HG02870 (cell line): ENCODE measurements at regions not wholly inside any gene's neighbourhood (a gene's known extent, or its start where the extent isn't known, plus 50 kb on each side); places are given as distances from the start of the nearest gene placed in this dataset.

Experiments
- ATAC-seq: cut with Tn5 transposase; IDR thresholded peaks from one replicate; pipeline ENCODE4 v1.9.1; 2021; ENCODE audit warnings: mild to moderate bottlenecking, moderate library complexity; ENCODE audit not compliant: unreplicated experiment

DNA sequence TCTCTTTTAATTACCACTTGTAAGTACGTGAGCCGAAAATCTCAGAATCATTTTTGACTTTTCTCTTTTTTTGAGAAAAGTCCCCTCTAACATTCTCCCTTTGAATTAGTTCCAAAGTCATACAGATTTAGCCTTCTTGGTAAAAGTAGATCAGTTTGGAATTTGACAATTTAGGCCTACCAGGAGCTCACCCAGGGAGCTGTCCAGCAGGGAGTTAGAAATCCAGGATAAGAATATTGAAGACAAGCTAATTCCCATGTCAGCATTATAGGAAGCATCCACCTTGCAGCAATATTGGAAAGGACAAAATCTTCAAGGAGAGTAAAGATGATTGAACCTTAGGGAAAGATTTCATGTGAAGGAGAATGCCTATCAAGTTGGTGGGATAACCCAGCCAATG, 352.2 kb upstream of the CPEB2 start:
- no peak for ATAC-seq

DNA sequence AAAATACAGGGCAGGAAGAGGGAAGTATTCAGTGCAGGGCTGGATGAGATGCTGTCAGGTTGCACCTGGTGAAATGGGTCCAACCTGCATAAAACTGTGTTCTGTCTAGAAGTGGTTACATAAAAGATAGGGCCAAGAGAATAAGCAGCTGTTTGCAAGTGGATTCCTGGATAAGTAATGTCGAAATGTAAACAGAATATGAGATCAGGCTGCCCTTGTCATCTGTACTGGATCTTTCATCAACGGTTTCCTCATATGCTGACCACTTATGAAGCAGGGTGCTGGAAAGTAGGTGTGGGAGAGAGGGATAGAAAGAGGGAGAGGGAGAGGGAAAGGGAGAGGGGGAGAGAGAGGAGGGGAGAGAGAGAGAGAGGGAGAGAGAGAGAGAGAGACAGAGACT, 349.8 kb upstream of the CPEB2 start:
- no peak for ATAC-seq

GRCh38 chr4:14653338-14653737, 348.9 kb upstream of the CPEB2 start:
- no peak for ATAC-seq

- ATAC-seq = no peak
These were observed 343.0 kb upstream of the CPEB2 start for GRCh38 chr4:14659286-14659685.

GRCh38 chr4:14667624-14668151, 334.6 kb upstream of the CPEB2 start:
- no peak for ATAC-seq

DNA sequence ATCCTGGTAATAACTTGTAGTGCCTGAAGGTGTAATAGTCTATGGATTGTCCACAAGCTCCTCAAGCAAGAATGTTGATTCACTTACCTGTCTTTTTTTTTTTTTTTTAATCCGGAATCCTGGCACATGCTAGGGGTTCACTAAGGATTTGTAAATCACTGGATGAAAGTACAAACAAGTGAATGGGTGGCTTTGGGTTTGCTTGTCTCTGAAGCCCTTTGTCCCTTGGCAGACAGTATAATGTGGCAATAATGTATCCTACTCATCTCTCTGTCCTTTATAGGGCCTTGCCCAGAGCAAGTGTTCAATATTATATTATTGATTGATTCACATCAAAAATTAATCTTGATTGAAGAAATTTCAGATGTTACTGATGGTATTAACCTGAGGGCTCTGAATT, 334.0 kb upstream of the CPEB2 start:
- ATAC-seq = no peak

DNA sequence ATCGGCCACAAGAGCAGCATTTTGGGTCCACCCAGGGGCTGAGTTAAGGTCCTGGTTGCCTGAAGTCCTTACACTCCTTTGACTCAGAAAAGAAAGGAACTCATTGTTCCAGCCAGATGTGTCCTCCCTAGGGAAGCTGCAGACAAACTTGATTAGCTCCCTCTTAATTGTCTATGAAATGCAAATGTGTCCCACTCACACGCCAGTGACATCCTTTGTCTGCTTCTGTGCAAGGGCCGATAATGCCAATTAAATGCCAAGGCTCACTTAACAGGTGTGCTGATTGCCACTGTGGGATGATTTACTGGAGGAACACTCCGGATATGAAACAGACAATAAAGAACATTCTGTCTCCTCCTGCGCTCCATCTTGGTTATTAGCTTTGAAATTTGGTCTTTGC, 332.9 kb upstream of the CPEB2 start:
- no peak for ATAC-seq

DNA sequence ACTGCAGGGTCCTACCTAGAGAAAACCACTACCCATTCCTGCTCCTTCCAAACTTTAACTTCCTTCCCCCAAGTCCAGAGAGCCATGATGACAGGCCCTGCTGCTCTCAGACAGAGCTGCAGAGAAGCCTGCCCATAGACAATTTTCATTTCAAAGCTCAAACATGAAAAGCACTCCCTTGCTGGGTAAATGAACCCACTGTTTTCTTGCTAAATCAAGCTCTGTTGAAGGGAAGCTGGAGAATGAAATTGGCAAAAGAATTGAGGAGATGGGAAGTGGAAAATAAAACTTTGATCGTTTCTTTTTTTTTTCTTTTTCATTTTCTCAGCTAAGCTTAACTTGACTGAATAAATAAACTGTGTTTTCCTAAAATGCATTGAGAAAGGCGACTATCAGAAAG, 331.1 kb upstream of the CPEB2 start:
- no peak for ATAC-seq

DNA sequence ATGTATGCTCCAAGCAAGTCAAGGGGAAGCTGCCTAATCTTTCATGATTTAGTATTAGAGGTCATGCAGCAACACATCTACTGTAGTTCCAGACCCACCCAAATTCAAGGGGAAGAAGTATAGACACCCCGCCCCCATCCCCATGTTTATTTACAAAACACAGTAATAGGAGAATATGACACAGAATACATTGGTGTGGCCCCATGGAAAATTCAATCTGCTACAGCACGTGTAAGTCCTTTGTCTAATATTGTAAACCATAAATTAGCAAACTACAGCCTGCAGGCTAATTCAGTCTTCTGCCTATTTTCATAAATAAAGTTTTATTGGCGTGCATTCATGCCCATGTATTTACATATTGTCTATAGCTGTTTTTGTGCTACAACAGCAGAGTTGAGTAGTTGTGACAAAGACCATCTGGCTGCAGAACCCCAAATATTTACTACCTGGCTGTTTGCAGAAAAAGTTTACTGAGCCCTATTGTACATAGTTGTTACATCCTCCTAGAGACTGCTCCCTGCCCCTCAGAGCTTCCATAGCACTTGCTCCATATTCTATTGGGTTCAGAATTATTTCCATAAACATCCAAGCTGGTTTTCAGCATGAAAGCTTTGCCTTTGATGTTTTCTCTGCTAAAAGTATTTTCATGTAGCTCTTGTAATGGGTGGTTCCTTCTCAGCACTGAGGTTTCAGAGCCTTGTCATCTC, 326.8 kb upstream of the CPEB2 start:
- ATAC-seq = no peak

- no peak for ATAC-seq
These were observed 322.4 kb upstream of the CPEB2 start for GRCh38 chr4:14679906-14680305.

DNA sequence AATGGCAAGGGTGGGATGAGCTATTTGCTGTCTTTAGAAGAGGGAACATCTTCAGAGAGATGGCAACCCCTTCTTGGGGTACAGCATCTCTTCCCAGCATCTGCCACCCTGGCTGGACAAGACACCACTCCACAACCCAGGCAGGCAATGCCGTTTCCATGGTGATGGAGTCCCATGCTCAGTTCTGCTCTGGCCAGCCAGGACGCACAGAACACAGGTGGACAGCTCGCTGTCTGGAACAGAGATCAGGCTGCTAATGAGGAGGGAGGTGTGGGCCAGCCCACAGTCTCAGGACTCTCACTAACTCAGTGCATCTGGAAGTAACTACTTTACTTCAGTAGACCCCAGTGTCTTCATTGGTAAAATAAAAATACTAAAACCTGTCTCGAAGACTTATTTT, 321.0 kb upstream of the CPEB2 start:
- ATAC-seq = no peak

GRCh38 chr4:14693728-14694127, 308.6 kb upstream of the CPEB2 start:
- ATAC-seq = no peak

DNA sequence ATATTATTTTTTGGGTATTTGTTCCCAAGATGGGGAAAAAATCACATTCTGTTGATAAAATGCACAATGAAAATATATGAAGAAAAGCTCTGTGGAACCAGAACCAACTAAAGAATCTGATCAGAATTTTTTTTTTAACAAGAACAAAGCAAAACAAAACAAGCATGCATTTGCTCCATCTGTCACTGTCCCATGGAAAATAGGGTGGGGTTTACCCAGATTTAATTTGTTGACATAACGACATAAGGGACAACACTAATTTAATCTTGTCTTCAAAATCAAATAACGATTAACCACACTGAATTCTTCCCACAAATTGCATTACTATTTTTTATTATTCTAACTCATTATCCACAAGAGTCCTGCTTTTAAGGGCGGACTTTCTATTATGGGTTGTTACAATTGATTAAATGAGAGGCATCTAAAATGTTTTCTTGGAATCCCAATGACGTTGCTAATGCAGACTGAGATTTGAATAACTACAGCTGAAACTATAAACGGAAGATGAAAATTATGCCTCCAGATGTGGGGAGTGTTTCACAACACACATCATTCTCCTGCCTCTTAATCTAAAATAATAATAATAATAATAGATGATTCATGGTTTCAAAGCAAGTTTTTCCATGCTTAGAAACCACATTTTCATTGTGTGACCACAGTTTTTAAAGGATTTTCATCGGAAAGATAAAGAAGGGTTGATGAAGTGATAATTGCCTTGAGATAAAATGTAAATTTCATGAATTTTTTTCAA, 307.0 kb upstream of the CPEB2 start:
- ATAC-seq = no peak

GRCh38 chr4:14700083-14700482, 302.2 kb upstream of the CPEB2 start:
- ATAC-seq = no peak

DNA sequence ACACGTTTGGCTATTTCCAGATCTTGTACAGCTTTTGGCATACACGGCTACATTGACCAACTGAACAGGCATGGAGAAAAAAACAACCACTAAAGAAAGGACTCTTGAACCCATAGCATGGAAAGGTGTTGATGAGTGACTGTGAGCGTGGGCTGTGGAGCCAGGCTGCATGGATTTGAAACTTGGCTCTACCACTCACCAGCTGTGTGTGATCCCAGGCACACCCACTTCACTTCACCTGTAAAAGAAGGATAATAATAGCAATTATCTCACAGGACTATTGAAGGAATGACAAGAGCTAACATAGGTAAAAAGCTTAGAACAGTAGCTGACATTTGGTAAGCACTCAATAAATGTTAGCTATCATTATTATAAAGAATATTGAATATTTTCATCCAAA, 301.7 kb upstream of the CPEB2 start:
- no peak for ATAC-seq

DNA sequence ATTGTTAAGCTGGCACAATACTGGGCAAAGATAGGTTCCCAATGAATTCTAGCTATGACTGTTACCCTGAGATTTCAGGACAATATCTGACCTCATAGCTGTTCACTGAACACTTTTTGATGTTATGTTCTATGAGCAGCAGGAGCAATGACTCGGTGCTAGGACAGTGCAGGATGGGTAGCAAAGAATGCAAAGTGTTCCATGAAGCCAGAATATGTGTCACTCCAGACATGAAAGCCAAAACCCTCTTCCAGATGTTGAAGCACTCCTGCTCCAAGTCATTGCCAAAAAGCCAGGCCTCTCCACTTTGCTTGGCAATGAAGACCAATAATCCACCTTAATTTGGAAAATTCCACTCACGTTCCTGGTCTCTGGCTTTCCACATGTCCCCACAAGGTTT, 300.9 kb upstream of the CPEB2 start:
- ATAC-seq = no peak

- no peak for ATAC-seq
These were observed 300.4 kb upstream of the CPEB2 start for GRCh38 chr4:14701896-14702295.

- ATAC-seq = no peak
These were observed 293.7 kb upstream of the CPEB2 start for GRCh38 chr4:14708574-14708973.

DNA sequence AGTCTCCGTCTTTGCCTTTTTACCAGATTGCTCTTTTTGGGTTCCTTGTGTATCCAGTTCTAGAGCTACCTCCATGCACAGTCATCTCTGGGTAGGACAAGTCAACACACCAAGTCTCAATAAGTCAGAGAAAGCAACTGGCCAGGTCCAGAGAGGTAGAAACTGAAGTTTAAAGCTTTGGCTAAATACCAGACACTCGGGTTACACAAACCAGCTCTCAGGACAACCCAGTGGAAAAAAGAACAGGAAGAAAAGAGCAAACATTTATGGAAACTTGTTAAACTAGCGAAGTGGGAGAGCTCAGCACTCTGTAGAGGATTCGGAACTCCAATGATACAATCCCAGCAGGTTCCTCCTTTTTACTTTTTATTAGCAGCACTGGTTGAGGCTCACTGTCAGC, 291.0 kb upstream of the CPEB2 start:
- no peak for ATAC-seq

- ATAC-seq = no peak
These were observed 285.6 kb upstream of the CPEB2 start for GRCh38 chr4:14716691-14717090.

DNA sequence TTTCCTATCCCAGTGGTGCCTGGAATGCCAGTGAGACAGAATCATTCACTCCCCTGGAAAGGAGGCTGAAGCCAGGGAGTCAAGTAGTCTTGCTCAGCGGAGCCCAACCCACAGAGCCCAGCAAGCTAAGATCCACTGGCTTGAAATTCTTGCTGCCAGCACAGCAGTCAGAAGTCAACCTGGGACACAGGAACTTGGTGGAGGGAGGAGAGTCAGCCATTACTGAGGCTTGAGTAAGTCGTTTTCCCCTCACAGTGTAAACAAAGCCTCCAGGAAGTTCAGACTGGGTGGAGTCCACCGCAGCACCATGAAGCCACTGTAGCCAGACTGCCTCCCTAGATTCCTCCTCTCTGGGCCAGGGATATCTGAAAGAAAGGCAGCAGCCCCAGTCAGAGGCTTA, 283.2 kb upstream of the CPEB2 start:
- ATAC-seq = no peak

- no peak for ATAC-seq
These were observed 275.8 kb upstream of the CPEB2 start for GRCh38 chr4:14726441-14726840.
